ENCODE measurements at regions not wholly inside any gene's neighbourhood (a gene's known extent, or its start where the extent isn't known, plus 50 kb on each side); places are given as distances from the start of the nearest gene placed in this dataset.

GRCh38 chr3:46090161-46090591, 62.9 kb upstream of the XCR1 start:
- DNase-seq (ENCODE audit: low read depth, low spot score), result no peak

DNA sequence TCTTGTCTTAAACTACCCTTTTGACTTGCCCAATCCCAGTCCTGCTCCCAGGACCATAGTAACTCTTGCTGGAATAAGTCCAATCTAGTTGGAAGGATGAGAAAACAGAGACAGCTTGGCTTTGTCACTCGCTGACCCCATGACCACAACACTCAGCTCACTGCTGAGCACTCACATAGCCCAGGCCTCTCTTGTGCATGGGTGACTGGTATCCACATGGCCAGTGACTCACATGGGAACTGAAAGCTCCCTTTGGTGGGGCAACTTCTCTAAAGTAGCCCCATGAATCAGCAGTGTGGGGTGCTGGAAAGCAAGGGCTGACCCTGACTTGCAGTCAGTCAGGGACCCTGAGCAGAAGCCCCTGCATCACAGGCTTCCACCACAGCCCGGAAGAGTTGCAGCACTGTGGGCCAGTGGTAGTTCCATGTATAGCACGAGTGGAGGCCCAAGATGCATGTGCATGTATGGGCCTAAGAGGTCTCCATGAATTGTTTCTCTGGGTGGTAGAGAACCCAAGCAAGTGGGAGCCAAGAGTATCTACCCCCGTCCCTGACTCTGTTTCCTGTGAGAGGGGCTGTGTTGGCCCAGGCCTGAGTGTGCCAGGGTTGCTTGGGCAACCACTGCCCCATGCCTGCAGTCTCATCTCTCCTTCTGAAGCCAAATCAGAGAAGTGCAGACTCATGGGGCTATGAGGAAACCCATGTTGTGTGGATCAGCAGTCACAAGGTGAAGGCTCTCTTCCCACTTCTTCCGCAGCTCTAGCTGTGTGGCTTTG, 62.1 kb upstream of the XCR1 start:
- no peak for DNase-seq (ENCODE audit: low read depth, low spot score)

DNA sequence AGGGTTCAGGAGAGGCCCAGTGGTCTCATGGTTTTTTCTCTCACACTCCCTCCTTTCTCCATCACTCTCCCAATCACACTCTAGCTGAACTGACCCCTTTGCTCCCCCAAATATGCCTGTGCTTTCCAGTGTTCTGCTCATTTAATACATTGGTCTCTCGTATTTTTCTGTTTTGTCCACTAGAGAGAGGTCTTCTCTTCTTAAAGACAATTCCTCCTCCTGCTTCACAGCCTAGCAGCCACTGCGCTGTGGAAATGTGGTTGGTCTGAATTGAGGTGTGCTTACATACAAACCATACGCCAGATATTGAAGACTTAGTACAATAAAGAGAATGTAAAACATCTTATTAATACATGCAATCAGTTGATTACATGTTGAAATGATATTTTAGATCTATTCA, 60.6 kb upstream of the XCR1 start:
- DNase-seq (ENCODE audit: low read depth, low spot score), result no peak

DNA sequence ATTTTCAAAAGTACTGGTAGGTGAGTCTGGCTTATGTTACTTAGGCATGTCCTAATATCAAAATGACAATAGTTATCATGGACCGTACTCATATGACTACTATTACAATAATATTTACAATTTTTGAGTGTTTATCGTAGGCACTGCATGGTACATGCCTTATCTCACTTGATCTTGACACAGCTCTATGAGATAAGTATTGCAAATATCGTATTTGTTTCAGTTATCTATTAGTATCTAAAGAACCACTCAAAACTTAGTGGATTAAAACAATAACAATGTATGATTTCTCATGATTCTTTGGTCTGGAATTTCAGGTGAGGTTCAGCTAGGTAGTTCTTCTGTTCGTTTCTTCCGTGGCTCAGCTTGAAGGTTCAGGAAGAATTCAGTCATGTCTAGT, 59.7 kb upstream of the XCR1 start:
- no peak for DNase-seq (ENCODE audit: low read depth, low spot score)

DNA sequence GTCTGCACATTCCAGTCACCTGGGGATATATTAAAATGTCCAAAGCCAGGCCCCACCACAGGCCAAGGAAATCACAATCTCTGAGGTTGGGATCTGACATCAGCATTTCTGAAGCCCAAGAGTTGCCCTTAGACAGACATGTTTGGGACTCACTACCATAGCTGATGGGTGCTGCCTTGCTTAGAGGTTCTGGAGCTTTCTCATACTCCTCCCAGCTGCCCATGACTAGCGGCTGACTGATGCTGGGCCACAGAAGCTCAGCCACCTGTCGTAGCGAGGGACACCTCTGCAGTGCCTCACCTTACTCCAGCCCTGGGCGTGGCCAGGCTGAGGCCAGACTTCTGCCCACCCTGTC, 58.8 kb upstream of the XCR1 start:
- DNase-seq (ENCODE audit: low read depth, low spot score), result no peak

DNA sequence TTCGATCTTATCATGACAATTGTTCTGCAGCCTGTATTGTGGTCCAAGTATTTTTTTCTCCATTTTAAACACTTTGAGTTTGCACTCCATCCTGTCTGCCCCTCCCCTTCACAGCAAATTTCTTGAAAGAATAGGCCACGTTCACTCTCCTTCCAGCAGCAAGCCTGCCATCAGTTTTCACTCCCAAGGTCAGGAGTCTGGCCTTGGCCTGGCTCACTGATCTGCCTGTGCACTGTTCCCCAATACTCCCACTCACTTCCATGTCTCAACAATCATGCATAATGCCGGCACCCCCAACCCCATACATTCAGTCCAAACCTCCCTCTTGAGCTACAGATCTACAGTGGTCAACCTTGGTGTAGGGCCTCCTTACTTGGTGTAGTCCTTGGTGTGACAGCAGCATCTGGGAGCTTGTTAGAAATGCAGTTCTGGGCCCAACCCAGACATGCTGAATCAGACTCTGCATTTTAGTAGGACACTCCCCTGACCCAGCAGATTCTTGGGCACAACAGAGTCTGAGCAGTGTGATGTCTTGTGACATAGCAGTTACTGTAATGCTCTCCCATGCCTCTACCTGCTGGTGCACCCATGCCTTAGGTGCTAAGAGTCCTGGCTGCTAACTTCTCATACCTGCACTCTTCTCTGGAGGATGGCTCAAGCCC, 58.3 kb upstream of the XCR1 start:
- DNase-seq (ENCODE audit: low read depth, low spot score), result no peak

- no peak for DNase-seq (ENCODE audit: low read depth, low spot score)
These were observed 56.7 kb upstream of the XCR1 start for GRCh38 chr3:46083956-46084355.

GRCh38 chr3:46082849-46083248, 55.6 kb upstream of the XCR1 start:
- no peak for DNase-seq (ENCODE audit: low read depth, low spot score)

- DNase-seq (ENCODE audit: low read depth, low spot score), result no peak
These were observed 54.7 kb upstream of the XCR1 start for GRCh38 chr3:46082021-46082420.

DNA sequence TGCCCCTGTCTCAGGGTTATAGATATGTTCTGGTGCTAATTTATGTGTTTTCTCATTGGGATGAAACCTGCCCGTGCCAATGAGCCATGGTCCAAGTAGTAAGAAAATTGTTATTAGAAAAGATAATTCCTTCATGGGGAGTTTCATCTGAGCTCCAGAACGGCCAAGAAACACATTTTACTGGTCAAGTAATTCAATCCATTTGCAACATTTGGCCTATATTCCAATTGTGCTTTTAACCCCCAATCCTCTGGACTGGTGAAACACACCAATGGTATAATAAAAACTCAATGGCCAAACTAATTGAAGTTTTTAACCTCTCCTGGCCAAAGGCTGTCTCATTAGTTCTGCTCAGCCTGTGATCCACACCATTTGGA, 53.7 kb upstream of the XCR1 start:
- DNase-seq (ENCODE audit: low read depth, low spot score), result no peak

DNA sequence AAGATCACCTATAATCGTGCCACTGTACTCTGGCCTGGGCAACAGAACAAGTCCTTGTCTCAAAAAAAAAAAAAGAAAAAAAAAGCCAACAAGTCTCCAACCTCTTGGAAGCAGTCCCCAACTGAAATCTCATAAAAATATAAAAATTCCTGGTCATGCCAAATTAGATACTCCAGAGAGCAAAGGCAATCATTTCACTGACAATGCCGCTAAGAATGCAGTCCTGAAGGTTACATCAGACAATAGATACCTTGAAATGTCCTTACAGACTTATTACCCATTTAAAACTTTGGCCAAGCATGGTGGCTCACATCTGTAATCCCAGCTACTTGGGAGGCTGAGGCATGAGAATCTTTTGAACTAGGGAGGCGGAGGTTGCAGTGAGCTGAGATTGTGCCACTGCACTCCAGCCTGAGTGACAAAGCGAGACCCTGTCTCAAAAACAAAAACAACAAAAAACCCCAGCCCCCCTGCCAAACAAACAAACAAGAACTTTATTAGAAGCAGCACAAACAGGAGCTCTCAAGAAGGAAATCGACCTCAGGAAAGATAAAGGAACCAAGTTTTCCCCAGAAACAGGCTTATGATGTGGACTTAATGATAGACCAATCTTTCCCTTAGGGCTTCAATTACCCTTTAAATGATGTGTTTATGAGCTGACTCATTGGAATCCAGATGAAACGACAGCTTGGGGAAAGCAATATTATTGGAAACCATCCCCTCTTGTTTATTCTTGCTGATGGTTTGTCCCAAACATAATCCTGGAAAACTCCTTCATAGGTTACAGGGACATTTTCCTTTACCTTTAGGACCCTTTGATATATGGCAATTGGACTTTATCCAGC, 53.1 kb upstream of the XCR1 start:
- DNase-seq (ENCODE audit: low read depth, low spot score), result no peak

DNA sequence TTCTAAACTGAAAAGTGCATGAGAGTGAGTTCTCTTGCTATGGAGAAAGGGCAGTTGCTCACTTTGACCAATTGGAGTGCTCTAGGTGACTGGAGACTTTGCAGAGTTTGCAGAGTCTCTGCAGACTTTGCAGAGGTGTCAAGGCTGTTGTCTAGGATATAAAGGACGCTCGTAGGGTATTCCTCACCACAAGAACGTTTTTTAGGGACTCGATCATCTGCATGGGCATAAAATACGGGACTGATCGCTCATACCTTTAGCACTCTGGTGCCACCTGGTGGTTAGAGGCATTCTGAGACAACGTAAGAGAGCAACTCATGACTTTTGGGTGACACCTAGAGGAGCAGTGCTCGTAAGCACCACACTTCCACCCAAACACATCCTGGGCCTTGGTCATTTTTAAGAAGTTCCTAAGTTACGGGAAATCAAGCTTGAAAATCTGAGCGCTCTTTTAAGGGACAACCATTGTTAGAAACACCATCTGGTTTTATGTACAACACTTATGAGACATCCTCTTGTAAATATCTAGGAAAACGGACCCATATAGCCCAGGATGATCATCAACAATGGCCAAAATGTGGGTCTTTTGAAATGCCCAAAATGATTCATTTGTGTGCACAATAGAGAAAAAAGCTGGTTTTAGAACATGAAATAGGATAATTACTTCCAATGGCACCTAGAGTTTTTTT, 51.6 kb upstream of the XCR1 start:
- peak; percentile 87 for DNase-seq (ENCODE audit: low read depth, low spot score)

Data from activated CD4-positive, CD25-positive, alpha-beta regulatory T cell treated with anti-CD3 and anti-CD28 coated beads, Interleukin-2, amount 50 U/mL, for 16 hours (primary cell).